Fibroblast of skin of right quadriceps (primary cell): ENCODE measurements at regions not wholly inside any gene's neighbourhood (a gene's known extent, or its start where the extent isn't known, plus 50 kb on each side); places are given as distances from the start of the nearest gene placed in this dataset.
"Not testable (repeated sequence)": the region's sequence is repeated elsewhere in the genome, so short reads cannot be mapped to it uniquely, and the experiment has no call there.

Experiments
- DNase-seq: peaks from one replicate; pipeline ENCODE4 v3.0.0-alpha.2; 2013

DNA sequence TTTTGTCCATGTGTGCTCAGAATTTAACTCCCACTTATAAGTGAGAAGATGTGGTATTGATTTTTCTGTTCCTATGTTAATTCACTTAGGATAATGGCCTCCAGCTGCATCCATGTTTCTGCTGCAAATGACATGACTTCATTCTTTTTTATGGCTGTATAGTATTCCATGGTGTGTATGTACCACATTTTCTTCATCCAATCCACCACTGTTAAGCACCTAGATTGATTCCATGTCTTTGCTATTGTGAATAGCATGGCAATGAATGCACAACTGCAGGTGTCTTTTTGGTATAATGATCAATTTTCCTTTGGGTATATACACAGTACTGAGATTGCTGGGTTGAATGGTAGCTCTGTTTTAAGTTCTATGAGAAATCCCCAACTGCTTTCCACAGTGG, 657.7 kb downstream of the ETNK1 start:
- DNase-seq = no peak

DNA sequence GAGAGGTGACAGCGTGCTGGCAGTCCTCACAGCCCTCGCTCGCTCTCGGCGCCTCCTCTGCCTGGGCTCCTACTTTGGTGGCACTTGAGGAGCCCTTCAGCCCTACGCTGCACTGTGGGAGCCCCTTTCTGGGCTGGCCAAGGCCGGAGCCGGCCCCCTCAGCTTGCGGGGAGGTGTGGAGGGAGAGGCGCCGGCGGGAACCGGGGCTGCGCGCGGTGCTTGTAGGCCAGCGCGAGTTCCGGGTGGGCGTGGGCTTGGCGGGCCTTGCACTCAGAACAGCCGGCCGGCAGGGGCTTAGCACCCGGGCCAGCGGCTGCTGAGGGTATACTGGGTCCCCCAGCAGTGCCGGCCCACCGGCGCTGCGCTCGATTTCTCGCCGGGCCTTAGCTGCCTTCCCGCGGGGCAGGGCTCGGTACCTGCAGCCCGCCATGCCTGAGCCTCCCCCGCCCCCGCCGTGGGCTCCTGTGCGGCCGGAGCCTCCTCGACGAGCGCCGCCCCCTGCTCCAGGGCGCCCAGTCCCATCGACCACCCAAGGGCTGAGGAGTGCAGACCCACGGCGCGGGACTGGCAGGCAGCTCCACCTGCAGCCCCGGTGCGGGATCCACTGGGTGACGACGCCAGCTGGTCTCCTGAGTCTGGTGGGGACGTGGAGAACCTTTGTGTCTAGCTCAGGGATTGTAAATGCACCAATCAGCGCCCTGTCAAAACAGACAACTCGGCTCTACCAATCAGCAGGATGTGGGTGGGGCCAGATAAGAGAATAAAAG, 661.0 kb downstream of the ETNK1 start:
- DNase-seq = not testable (repeated sequence)

DNA sequence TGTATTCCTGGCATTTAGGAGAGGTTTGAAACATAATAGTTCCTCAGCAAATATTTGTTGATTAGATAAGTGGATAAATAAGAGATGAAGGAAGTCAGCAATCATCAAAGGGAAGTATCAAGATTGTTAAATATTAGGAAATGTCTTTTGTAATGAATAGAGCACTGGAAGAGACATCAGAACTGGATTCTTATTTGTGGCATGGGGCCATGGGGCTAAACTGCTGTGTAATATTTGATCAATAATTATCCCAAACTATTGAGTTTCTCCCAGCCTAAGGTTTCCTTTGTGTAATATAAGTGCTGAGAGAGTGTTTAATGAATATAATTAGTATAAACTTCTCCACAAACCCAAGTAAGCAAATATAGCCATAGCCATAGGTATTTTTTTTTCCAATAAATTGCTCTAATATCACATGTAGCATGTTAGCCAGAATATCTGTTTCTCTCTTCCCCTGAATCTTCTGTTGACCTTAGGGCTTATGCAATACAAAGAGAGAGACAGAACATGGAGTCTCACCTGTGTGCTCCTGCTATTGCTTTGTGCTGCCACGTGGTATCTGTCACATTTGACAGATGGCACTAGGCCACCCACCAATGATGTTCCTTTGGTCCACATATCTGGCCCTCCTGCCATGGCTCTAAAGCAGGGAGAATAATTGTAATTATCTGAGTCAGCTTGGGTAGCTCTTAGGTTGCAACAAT, 658.7 kb downstream of the SOX5 start:
- no peak for DNase-seq

DNA sequence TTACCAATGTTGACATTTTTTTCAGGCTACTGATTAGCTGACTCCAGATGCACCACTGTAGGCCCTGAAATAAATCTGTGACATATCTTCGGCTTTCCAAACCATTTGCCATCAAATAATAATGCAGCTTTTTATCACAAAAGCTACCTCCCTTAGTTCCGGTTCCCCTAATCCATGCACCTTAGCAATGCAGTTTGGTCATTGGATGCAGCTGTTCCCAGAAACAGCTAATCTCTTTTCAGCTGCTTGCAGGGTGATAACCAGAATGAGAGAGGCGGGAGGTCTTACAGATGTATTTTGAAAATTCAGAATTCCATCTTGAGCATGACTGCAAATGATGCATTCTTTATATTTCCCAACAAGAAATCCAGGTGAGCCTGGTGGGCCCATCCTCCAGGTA, 646.2 kb downstream of the SOX5 start:
- no peak for DNase-seq

DNA sequence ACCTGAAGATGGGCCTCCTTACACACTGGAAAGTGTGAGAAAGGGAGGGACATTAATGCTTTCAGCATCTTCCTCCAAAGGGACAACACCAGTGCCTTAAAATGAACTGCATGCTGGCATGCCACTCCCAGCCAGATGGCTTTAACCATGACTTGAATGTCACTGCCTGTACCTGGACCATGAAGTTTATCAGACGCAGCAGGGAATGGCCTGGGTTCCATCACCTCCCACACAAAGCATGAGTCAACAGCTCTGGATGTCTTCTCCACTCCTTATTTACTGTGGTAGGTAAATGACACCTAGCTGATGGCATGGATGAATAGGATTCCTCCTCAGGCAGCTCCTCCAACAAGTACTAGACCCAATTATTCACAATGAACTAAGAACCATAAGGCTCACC, 645.6 kb downstream of the SOX5 start:
- no peak for DNase-seq

DNA sequence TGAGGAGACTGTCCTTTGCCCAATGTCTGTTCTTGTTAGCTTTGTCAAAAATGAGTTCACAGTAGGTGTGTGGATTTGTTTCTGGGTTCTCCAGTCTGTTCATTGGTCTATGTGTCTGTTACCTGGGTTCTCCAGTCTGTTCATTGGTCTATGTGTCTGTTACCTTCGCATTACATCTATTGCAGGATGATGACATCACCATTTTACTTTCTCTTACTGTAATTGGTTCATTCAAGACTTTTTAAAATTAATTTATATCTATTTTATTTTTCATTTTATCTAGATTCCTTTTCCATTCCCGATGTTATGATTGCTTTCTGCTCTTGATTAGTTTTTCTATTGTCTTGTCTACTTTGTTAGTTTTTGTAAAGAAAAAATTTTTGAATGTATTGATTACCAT, 615.5 kb downstream of the SOX5 start:
- DNase-seq = no peak

DNA sequence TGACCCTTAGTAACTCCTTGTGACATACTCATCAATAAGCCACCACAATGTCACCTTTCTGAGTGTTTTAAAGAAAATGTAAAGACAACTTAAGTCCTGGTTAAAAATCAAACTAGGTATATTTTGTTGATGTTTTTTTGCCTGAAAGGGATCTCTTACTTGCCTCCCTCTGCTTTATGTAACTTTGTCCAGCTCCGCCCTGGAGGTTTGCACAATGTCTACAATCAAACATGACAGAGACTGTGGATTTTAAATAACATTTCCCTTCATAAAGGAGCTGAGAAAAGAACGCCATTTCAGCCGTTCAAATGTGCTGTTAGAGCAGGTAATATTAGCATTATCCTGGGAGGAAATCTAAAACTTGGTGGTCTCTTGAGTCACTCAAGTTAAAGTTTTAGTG, 613.9 kb downstream of the SOX5 start:
- DNase-seq = no peak

DNA sequence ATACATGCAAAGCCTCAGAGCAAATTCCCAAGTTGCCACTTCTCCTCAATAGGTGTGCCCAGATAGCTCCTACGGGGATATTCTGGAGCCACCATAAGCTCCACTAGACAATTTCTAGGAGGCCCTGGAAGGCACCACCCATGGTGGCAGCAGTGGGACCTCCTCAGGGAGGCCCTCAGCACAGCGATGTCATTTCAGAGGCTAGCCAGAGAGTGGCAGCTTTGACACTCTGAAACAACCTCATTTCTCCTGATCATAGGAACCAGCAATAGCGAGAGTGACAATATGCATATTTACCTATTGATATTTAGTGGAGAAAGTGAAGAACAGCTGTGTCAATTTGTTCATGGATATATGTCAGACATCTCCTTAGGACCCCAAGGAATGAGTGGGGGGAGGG, 612.3 kb downstream of the SOX5 start:
- no peak for DNase-seq

DNA sequence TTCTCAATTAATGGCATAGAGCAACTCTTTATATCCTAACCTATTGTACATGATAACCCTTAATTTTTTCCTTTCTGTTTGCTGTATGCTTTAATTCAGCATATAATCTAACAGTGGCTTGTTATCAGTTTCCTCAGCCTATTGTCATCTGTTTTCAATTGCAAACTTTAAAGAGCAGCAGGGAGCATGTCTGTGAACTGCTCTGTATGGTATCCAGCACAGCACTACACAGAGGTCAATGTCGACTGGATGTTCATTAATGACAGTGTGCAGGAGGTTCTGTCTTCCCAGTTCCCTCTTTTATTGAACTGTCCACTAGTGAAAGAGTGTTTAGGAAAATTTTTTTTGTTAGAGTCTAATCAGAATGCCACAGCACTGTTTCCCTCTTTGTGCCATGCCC, 609.1 kb downstream of the SOX5 start:
- DNase-seq = no peak

DNA sequence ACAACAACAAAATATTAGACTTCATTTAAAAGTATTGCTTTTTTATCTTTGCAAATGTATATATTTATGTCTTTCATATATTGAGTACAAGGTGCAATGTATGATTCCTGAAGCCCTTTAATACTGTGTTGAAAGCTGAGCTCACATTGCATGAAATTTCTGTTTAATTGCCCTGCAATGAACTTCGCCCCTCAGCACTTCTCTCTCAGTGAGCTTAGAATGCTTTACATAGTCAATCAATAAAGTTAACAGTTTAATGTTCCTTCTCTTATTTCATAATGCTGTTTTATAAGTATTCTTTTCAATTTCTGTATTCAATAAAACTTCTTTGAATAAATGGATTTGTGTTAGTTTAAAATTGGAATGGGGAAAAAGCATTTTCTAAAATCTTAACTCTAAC, 607.1 kb downstream of the SOX5 start:
- no peak for DNase-seq

DNA sequence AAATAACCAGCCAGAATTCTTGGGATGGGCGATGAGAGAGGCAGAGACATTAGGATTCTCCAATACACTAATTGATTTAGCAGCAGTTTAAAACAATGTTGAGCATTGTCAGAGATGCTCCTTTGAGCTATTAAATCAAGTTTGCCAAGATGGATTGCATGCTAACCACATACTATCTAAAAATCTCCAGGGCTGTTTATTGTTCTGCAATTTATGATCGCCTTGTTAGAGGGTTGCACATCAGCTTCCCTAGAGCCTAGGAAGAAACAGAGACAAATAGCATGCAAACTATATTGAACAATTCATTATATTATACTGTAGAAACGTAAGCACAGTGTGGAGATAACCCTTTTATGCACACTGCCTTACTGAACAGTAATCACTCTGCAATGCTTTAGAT, 599.9 kb downstream of the SOX5 start:
- no peak for DNase-seq

DNA sequence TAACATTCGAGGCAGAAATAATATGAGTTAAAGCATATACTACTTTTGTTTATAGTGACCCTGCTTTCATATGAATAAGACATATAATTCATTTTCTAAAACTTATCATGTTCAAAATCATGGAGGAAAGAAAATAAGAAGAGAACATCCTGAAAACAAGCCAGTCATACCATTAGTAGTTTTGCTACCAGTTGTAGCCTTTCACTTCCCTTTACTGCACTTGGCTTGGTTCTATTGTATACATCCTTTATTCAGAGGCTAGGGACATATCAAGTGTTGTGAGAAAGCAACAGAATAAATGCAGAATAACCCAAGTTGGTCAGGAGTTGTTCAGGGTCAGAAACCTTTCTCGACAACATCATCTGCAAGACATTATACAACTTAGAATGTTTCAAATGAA, 598.7 kb downstream of the SOX5 start:
- no peak for DNase-seq

DNA sequence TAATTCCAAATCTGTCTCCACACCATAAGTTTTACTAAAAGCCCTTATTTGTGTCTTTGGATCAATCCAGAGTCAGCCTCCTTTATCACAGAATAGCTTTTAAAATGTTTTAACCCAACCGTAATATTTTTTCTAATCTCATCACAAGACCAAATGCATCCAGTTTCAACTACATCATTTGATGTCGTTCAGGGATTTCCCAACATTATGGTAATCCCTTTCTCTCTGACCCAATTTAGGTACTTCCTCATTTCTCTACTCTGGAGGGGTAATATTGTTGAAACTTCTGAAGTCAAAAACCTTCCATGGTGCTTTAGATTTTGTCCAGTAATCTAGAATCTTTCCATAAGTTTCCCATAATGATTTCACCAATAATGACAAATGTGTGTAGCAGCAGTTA, 596.8 kb downstream of the SOX5 start:
- no peak for DNase-seq

DNA sequence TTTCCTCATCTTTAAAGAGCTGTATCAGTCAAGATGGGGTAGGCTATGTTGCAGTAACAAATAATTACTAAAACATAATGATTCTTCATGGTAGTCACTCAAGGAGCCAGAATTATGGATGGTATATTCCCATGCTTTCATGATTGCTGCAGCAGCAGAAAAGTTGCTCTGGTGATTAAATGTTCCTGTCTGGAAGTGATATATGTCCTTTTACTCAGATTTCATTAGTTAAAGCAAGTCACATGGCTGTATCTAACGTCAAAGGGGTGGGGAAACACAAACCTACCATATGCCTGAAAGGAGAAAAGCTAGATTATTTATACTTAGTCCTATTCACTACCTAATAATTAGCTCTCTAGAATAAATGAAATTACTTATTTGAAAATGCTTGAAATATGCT, 594.7 kb downstream of the SOX5 start:
- DNase-seq = no peak

DNA sequence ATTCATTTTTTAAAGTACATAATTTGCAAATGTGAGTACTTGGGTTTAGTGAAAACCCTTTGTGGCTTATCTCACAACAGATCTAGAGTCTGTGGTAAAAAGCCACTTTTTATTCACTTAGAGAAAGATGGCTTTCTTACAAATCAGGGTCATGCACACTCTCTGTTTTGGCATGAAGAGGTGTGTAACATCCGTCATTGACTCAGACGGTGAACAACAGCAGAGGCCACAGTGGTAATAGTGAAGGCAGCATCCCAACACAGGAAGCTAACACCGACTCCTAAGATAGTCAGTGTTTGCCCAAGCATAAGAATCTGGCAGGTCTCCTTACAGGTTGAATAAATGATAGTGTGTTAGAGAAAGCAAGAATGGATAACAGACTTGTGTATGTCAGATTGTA, 593.0 kb downstream of the SOX5 start:
- DNase-seq = no peak

DNA sequence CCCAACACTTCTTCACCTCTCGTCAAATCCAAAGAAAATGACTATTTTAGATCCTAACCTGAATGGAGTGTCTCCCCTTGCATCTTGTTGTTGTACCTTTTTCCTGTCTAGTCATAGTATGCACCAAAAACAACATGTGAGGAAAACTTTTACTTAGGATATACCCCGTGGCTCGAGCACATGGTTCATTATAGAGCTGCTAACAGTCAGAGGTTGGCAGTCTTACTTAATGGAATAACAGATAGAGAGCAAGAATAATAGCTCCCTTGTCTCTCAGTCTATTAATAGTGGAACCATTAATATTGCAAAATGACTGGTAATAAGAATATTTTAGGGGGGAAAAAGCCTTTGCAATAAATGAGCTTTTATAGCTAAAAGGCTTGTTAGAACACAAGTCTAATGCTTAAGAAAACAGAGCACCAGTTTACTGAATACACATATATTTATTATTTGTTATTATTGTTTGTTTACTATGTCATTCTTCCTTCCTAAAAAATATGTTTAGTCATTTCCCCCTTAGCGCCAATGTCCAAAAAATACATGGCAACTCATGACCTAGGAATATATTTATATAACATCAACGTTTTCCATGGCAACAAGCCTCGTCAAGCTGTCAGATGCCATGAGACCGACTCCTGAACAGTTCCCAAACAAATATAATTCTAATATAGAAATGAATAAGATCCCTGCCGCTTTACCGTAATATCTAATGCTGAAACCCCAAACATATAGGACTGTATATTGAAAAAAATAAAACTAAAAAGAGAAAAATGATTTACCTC, 592.4 kb downstream of the SOX5 start:
- DNase-seq = no peak

DNA sequence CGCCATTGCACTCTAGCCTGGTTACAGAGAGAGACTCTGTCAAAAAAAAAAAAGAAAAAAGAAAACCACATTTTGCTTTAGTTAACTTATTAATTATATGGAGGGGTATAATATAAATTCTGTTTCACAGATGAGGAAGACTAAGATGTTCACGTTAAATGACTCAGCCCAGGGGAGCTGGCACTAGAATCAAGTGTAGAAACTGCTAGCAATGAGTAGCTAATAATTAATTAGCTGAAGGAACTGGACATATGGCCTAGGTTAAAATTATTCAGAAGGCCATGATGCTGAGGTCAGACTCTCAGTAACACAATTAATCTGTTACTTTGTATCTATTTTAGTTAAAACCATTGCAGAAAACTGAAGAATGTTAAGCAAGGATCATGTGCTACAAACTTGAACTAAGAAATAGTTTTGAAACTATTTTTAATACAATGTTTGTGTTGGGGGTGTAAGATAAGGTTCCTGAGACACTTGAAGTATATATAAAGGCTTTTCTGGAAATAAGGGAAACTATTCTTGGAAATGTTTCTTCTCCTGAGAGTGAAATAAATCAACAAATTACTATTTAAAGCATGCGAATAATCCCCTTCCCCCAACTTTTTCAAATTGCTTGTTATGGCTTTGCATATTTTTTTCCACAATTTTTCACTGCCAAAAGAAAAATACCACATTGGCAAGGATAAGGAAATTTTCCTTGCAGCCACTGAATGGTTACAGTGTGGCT, 589.3 kb downstream of the SOX5 start:
- DNase-seq = no peak

DNA sequence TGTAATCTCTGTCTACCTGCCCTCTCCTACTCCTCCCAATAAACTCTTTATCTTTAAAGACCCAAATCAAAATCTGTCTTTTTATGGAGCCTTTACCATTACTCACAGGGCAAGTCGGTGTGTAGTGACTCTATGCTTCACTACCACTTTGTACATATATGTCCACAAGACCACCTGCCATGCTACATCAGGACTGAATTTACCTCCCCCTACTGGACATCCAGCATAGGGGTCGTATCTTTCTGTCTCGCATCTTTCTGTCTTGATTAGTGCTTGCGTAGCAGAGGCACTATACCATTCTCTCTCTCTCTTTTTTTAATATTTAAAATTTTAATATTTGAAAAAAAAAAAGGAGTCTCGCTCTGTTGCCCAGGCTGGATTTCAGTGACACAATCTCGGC, 587.5 kb downstream of the SOX5 start:
- DNase-seq = no peak

DNA sequence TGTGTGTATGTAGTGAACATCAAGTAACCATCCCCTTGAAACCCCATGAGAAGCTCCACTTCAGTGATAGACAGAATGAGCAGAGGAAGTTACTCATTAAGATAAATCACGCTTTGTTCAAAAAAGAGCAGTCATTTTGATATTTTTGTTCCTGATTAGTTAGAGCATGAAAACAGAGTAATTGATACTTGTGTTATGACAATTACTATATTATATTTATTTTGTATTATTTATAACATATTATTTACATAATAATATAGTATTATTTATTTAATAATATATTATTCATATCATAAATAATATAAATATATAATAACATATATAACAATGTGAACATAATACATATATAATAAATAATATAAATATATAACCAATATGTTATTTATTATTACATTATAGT, 580.9 kb downstream of the SOX5 start:
- no peak for DNase-seq

DNA sequence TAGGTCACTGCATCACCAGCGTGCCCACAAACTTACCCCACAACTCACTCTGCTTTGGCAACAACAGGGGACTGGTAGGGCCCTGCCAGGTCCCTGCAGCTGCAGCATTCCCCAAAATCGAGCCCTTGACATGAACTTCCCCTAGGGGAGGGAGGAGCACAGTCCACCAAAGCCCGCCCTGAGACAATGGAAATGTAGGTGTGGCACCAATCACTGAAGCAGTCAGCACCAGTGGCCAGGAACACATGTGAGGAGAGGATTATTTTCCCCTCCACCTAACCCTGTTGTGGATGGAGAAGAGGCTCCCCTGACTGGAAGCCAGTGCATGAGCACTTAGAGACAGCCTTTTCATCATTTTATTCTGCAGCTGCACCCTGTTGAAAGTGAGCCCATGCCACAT, 573.8 kb downstream of the SOX5 start:
- no peak for DNase-seq

DNA sequence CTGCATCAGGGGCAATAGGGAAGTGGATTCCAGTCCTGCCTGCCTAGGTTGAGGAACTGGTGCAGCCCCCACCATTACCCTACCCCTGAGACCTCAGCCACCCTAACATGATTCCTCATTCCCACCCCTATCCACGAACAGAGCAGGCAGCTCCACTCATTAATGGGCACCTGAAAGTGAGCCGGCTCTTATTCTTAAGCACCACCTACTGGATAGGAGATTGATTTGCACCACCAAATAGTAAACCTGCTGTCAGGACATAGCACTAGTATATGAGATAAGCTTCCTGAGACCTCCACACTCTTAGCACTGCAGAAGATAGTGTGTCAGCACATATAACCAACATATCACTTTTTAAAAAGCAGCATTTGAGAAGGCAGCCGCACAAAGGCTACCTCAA, 573.2 kb downstream of the SOX5 start:
- no peak for DNase-seq

DNA sequence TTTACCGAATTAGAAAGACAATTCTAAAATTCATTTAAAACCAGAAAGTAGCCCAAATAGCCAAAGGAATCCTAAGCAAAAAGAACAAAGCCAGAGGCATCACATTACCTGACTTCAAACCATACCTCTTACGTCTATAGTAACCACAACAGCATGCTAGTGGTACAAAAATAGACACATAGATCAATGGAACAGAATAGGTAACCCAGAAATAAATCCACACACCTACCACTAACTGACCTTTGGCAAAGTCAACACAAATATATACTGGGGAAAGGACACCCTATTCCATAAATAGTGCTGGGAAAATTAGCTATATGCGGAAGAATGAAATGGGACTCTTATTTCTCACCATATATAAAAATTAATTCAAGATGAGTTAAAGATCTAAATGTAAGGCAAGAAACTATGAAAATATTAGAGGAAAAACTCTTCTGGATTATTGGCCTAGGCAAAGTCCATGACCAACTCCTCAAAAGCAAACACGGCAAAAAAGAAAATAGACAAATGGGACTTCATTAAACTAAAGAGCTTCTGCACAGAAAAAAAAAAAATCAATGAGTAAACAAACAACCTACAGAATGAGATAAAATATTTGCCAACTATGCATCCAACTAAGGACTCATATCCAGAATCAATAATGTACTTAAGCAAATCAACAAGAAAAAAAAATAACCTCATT, 568.9 kb downstream of the SOX5 start:
- DNase-seq = no peak

DNA sequence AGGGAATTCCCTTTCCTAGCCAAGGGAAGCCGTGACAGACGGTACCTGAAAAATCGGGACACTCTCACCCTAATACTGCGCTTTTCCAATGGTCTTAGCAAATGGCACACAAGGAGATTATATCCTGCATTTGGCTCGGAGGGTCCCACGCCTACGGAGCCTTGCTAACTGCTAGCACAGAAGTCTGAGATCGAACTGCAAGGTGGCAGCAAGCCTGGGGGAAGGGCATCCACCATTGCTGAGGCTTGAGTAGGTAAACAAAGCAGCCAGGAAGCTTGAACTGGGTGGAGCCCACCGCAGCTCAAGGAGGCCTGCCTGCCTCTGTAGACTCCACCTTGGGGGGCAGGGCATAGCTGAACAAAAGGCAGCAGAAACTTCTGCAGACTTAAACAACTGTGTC, 560.6 kb downstream of the SOX5 start:
- not testable (repeated sequence) for DNase-seq
